Omental fat pad (tissue), 3 donors: ENCODE measurements at regions not wholly inside any gene's neighbourhood (a gene's known extent, or its start where the extent isn't known, plus 50 kb on each side); places are given as distances from the start of the nearest gene placed in this dataset.

Source experiments
- ATAC-seq: fragments of 150-250 bp; one replicate; pipeline ENCODE4 v1.9.1; 2016; ENCODE audit warnings: mild to moderate bottlenecking, moderate library complexity; ENCODE audit not compliant: low FRiP score
- DNase-seq: peaks from one replicate; pipeline ENCODE4 v3.0.0-alpha.2; 2019; ENCODE audit warnings: low spot score
- CTCF ChIP-seq, 3 donors: fragments of 450-650 bp; IDR thresholded peaks; one replicate each; pipeline ENCODE4 v1.5.1; 2016 to 2017; ENCODE audit warnings: antibody characterized with exemption in 3 of 3, mild to moderate bottlenecking in 3 of 3, moderate library complexity in 2 of 3

DNA sequence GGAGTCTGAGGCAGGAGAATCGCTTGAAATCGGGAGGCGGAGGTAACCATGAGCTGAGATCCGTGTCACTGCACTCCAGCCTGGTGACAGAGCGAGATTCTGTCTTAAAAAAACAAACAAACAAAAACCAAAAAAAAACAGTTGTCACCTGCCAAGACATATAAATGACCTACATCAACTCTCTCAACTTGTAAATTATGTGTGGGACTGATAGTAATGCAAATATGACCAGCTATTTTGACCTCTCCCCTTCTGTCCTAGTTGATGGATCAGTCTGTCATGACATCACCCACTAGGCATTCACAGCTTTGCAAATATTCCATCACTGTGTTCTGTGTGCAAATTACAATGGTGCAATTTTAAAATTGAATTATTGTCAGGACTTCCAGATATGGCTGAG is 175.4 kb downstream of the EBLN2 start:
- no peak for DNase-seq
- TF ChIP-seq CTCF (IDR thresholded peaks at IDR 0.05), result no peak
- no peak for ATAC-seq

DNA sequence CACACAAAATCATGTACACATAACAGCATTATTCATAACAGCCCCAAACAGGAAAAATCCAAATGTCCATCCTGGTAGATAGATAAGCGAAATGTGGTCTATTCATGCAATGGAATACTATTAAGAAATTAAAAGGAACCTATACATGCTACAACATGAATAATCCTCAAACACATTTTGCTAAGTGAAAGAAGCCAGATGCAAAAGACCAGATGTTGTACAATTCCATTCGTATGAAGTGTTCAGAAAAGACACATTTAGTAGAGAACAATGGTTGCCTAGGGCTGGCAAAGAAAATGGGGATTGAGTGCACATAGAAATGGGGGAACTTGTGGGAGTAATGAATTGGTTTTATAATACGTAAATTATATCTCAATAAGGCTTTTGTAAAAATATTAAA is 182.3 kb downstream of the EBLN2 start:
- ATAC-seq (no peak), DNase-seq (no peak)
- no peak for TF ChIP-seq CTCF (IDR thresholded peaks at IDR 0.05)

DNA sequence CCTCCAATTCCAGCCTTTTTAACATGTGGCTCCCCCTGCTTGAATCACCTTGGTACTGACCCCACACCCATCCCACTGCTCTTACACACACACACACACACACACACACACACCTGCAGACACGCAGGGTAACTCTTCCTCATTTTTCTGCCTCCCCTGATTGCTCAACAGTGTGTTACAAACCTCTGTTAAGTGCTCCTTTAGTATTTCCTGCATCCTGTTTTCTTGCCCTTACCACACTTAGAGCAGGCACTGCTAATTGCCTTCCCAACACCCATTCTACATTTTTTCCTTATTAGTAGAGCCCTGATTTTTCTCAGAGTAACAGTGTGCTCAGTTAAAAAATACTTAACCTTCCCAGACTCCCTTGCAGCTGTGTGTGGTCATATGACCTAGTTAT is 184.0 kb downstream of the EBLN2 start:
- ATAC-seq (no peak), DNase-seq (no peak)
- TF ChIP-seq CTCF (IDR thresholded peaks at IDR 0.05), result no peak

- ATAC-seq (no peak), DNase-seq (no peak)
- TF ChIP-seq CTCF (IDR thresholded peaks at IDR 0.05), result no peak
Measured at GRCh38 chr3:73249047-73249446, 187.6 kb downstream of the EBLN2 start.

DNA sequence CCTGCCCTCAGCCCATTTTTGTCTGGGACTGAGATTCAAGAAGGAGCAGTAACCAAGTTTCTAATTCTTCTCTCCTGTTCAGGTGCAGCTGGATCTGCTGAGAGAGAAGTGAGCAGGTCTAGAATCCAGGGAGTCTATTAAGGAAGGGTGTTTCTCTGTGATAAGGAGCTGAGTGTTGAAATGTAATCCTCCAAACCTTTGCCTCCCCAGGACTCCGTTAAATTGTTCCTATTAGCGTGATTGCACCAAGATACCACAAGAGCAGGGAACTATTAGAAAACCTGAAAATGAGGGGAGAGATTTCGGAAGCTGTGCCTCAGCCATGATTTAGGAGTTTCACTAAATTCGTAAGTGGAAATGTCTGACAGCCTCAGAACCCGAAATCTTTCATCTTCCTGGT is 192.6 kb downstream of the EBLN2 start:
- TF ChIP-seq CTCF (IDR thresholded peaks at IDR 0.05), result no peak
- ATAC-seq (no peak), DNase-seq (no peak)

- no peak for TF ChIP-seq CTCF (IDR thresholded peaks at IDR 0.05)
- DNase-seq (peak; percentile 29), ATAC-seq (peak; percentile 88)
Measured at GRCh38 chr3:73255609-73256029, 194.2 kb downstream of the EBLN2 start.

DNA sequence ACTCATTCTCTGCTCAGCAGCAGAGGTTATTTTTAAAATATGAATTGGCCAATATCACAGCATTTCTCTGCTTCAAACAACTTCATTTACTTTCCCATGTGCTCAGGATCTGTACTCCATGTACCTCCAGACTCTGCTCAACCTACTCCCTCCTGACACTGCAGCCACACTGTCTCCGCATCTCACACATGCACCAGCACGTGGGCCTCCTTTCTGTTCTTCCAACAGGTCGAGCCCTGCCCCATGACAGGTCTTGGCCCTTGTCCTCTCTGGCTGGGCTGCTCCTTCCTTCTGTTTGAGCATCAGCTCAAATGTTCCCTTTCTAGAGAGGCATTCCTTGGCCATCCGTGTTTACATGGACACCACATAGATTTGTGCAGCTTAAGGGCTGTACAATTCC is 195.7 kb downstream of the EBLN2 start:
- no peak for ATAC-seq
- DNase-seq, result no peak
- TF ChIP-seq CTCF (IDR thresholded peaks at IDR 0.05), result no peak
